Brain microvascular endothelial cell (primary cell): ENCODE measurements at regions not wholly inside any gene's neighbourhood (a gene's known extent, or its start where the extent isn't known, plus 50 kb on each side); places are given as distances from the start of the nearest gene placed in this dataset.

ENCODE experiments used
- DNase-seq: peaks from one replicate; pipeline ENCODE4 v3.0.0-alpha.2; 2020
- H3K27ac ChIP-seq: fragments of 250-450 bp; sonication (Bioruptor Pico); 2 replicates; pipeline ENCODE4 v1.5.1; 2020; ENCODE audit warnings: mild to moderate bottlenecking, moderate library complexity
- H3K27me3 ChIP-seq: fragments of 250-450 bp; sonication (Bioruptor Pico); replicated peaks from 2 replicates; pipeline ENCODE4 v1.5.1; 2020; ENCODE audit warnings: mild to moderate bottlenecking
- H3K36me3 ChIP-seq: fragments of 250-450 bp; sonication (Bioruptor Pico); replicated peaks from 2 replicates; pipeline ENCODE4 v1.5.1; 2020; ENCODE audit warnings: mild to moderate bottlenecking
- H3K4me3 ChIP-seq: 2 replicates; pipeline ENCODE4 v1.5.1; 2011; ENCODE audit warnings: low read depth, mild to moderate bottlenecking, control low read depth, low read length, moderate library complexity
- CTCF ChIP-seq: IDR thresholded peaks from 2 replicates; pipeline ENCODE4 v1.5.1; 2011; ENCODE audit warnings: low read depth, mild to moderate bottlenecking, moderate library complexity, low read length, control low read depth, inconsistent platforms; ENCODE audit errors: missing control alignments
- in situ Hi-C: cut with HindIII; loops from 2 replicates; pipeline ENCODE4 v1.10.0; 2017; ENCODE audit warnings: low sequenced_read_pairs, low pct_ligation_motif_present

- Histone ChIP-seq H3K4me3 (no peak overlapping the region), H3K27me3 (no peaks in the 10 kb centered on the region), H3K27ac (no peak overlapping the region), H3K36me3 (no peaks in the 10 kb centered on the region)
- TF ChIP-seq CTCF, result no peak
- DNase-seq, result no peak
- in situ Hi-C loops, result no loop called here
Measured at GRCh38 chr1:195763907-195764374, 844.3 kb downstream of the KCNT2 start.

DNA sequence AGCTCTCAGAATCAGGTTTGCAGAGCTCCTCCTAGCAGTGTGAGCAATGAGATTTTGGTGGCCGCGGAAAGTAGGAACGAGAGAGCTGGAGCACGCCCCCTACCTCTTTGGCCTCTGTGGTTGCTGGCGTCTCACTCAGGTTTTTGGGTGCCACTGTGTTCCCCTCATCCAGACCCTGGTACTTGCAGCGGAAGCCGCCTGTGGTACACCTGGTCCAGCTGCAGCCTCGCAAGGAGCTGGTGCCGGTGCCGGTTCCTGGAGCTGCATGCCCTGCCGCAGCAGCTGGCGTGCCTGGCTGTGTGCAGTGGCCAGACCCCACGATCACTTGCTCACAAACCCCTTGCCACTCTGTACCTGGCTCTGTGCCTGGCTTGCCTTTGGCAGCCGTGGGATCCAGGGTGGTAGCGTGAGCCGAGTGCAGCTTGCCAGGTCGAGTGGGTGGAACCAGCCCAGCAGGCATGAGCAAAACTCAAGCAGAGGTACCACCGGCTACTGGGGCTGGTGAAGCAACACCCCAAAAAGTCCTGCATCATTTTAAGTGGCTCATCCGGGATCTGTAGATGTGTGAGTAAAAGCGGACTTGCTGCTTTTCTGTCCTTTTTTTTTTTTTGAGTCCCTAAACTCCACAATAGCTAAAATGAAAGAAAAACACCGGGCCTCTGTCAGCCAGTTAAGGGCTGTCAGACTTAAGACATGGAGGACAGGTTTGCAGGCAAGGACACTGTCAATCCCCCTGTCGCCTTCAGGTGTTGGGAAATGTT, 844.9 kb downstream of the KCNT2 start:
- in situ Hi-C loops, result no loop called here
- no peak for DNase-seq
- Histone ChIP-seq H3K36me3 (no peaks in the 10 kb centered on the region), H3K27ac (no peak overlapping the region), H3K27me3 (no peaks in the 10 kb centered on the region), H3K4me3 (no peak overlapping the region)
- no peak for TF ChIP-seq CTCF

DNA sequence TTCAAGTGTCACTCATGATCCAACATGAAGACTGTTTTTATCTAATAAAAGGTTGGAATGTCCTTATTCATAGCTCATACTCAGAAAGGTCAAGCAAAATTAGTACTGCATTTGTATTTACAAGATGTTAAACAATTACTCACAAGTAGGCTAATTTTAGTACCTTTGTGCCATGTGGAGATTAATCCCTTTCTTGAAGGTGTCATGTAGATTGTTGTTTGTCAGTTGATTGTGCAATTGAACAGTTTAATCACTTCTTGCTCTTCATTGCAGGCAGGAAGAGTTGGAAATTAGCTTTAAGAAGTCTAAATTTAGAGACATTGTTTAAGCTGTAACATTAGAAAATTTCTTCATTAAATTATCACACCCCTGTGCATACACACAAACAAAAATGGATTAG, 847.1 kb downstream of the KCNT2 start:
- Histone ChIP-seq H3K4me3 (no peak overlapping the region), H3K27me3 (no peaks in the 10 kb centered on the region), H3K27ac (no peak overlapping the region), H3K36me3 (no peaks in the 10 kb centered on the region)
- TF ChIP-seq CTCF, result no peak
- no peak for DNase-seq
- in situ Hi-C loops, result no loop called here

GRCh38 chr1:195756109-195756508, 852.1 kb downstream of the KCNT2 start:
- Histone ChIP-seq H3K27me3 (no peaks in the 10 kb centered on the region), H3K4me3 (no peak overlapping the region), H3K36me3 (no peaks in the 10 kb centered on the region), H3K27ac (no peak overlapping the region)
- no peak for TF ChIP-seq CTCF
- in situ Hi-C loops, result no loop called here
- DNase-seq, result no peak

GRCh38 chr1:195754874-195755273, 853.4 kb downstream of the KCNT2 start:
- no peaks in the 10 kb centered on the region for H3K36me3 ChIP-seq

More at GRCh38 chr1:195754874-195755273, 853.4 kb downstream of the KCNT2 start:
- Histone ChIP-seq H3K27ac (no peak overlapping the region), H3K27me3 (no peaks in the 10 kb centered on the region), H3K4me3 (no peak overlapping the region)
- DNase-seq, result no peak
- no peak for TF ChIP-seq CTCF
- in situ Hi-C loops, result no loop called here
